Loucy (cell line): ENCODE measurements at regions not wholly inside any gene's neighbourhood (a gene's known extent, or its start where the extent isn't known, plus 50 kb on each side); places are given as distances from the start of the nearest gene placed in this dataset.

Experiments used
- H2AFZ ChIP-seq: fragments of 200-600 bp; sonication (generic); 2 replicates; pipeline ENCODE4 v1.6.0; 2016; ENCODE audit warnings: antibody characterized with exemption, mild to moderate bottlenecking, low read length, moderate library complexity
- H3F3A ChIP-seq: fragments of 200-600 bp; 2 replicates; pipeline ENCODE4 v1.6.0; 2016; ENCODE audit warnings: antibody characterized with exemption, low read depth, mild to moderate bottlenecking
- H3K27me3 ChIP-seq: fragments of 200-600 bp; sonication (generic); 2 replicates; pipeline ENCODE4 v1.6.1; 2014; ENCODE audit warnings: low read length, mild to moderate bottlenecking; ENCODE audit not compliant: insufficient read depth, poor library complexity, severe bottlenecking
- H3K36me3 ChIP-seq: fragments of 200-600 bp; sonication (generic); 2 replicates; pipeline ENCODE4 v1.6.1; 2016; ENCODE audit warnings: low read length; ENCODE audit not compliant: insufficient read depth
- H3K4me1 ChIP-seq: fragments of 200-600 bp; sonication (generic); 2 replicates; pipeline ENCODE4 v1.5.1; 2014; ENCODE audit warnings: low read length, mild to moderate bottlenecking; ENCODE audit not compliant: insufficient read depth, poor library complexity, severe bottlenecking
- H3K4me2 ChIP-seq: fragments of 200-600 bp; sonication (generic); 2 replicates; pipeline ENCODE4 v1.6.0; 2014; ENCODE audit warnings: antibody characterized with exemption, low read length, low read depth, mild to moderate bottlenecking; ENCODE audit not compliant: poor library complexity, severe bottlenecking
- H3K4me3 ChIP-seq: fragments of 200-600 bp; sonication (generic); 2 replicates; pipeline ENCODE4 v1.5.1; 2014; ENCODE audit warnings: low read length, mild to moderate bottlenecking, mixed read lengths; ENCODE audit not compliant: poor library complexity, severe bottlenecking
- H3K79me2 ChIP-seq: fragments of 200-600 bp; sonication (generic); 2 replicates; pipeline ENCODE4 v1.6.1; 2014; ENCODE audit warnings: low read length; ENCODE audit not compliant: insufficient read depth
- H3K9ac ChIP-seq: fragments of 200-600 bp; sonication (generic); 2 replicates; pipeline ENCODE4 v1.6.0; 2014; ENCODE audit warnings: mild to moderate bottlenecking, low read depth, low read length, moderate library complexity; ENCODE audit not compliant: poor library complexity, severe bottlenecking
- H3K9me2 ChIP-seq: fragments of 200-600 bp; sonication (generic); replicated peaks from 2 replicates; pipeline ENCODE4 v1.6.1; 2016; ENCODE audit warnings: low read depth, low read length, mixed read lengths
- H3K9me3 ChIP-seq: fragments of 200-600 bp; sonication (generic); 2 replicates; pipeline ENCODE4 v1.6.1; 2014; ENCODE audit warnings: mild to moderate bottlenecking, antibody characterized with exemption, low read length, low read depth; ENCODE audit not compliant: insufficient read depth
- H4K20me1 ChIP-seq: fragments of 200-600 bp; sonication (generic); 2 replicates; pipeline ENCODE4 v1.6.0; 2014; ENCODE audit warnings: antibody characterized with exemption, low read length, mild to moderate bottlenecking; ENCODE audit not compliant: insufficient read depth, poor library complexity, severe bottlenecking
- EZH2phosphoT487 ChIP-seq: fragments of 200-600 bp; IDR thresholded peaks from 2 replicates; pipeline ENCODE4 v1.6.1; 2018; ENCODE audit warnings: antibody characterized with exemption, mild to moderate bottlenecking, moderate library complexity, borderline replicate concordance
- TF ChIP-seq, protein P1 (sequence below): fragments of 200-600 bp; sonication (generic); conservative IDR thresholded peaks from 2 replicates; pipeline ENCODE4 v1.5.1; 2014; ENCODE audit warnings: mild to moderate bottlenecking, antibody characterized with exemption, low read length

- no peaks in the 10 kb centered on the region for H3K36me3 ChIP-seq
- no peak overlapping the region for H2AFZ ChIP-seq
- TF ChIP-seq, protein P1, sequence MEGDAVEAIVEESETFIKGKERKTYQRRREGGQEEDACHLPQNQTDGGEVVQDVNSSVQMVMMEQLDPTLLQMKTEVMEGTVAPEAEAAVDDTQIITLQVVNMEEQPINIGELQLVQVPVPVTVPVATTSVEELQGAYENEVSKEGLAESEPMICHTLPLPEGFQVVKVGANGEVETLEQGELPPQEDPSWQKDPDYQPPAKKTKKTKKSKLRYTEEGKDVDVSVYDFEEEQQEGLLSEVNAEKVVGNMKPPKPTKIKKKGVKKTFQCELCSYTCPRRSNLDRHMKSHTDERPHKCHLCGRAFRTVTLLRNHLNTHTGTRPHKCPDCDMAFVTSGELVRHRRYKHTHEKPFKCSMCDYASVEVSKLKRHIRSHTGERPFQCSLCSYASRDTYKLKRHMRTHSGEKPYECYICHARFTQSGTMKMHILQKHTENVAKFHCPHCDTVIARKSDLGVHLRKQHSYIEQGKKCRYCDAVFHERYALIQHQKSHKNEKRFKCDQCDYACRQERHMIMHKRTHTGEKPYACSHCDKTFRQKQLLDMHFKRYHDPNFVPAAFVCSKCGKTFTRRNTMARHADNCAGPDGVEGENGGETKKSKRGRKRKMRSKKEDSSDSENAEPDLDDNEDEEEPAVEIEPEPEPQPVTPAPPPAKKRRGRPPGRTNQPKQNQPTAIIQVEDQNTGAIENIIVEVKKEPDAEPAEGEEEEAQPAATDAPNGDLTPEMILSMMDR: no peak
- TF ChIP-seq EZH2phosphoT487: no peak
- no peak overlapping the region for H3K4me2 ChIP-seq
- H3K9me2 ChIP-seq: no peaks in the 10 kb centered on the region
- no peaks in the 10 kb centered on the region for H4K20me1 ChIP-seq
- no peaks in the 10 kb centered on the region for H3K4me1 ChIP-seq
- H3K79me2 ChIP-seq: no peaks in the 10 kb centered on the region
- no peaks in the 10 kb centered on the region for H3K9me3 ChIP-seq
- no peaks in the 10 kb centered on the region for H3K27me3 ChIP-seq
- no peaks in the 10 kb centered on the region for H3F3A ChIP-seq
- H3K9ac ChIP-seq: no peak overlapping the region
- no peak overlapping the region for H3K4me3 ChIP-seq
Measured at GRCh38 chr1:117803318-117803717, 126.1 kb downstream of the GDAP2 start.

GRCh38 chr1:117809764-117810163 is 119.7 kb downstream of the GDAP2 start:
- no peaks in the 10 kb centered on the region for H4K20me1 ChIP-seq
- no peak overlapping the region for H3K4me2 ChIP-seq
- TF ChIP-seq EZH2phosphoT487: no peak
- TF ChIP-seq, protein P1: no peak
- H3K9me3 ChIP-seq: no peaks in the 10 kb centered on the region
- no peaks in the 10 kb centered on the region for H3F3A ChIP-seq
- no peaks in the 10 kb centered on the region for H3K27me3 ChIP-seq
- no peaks in the 10 kb centered on the region for H3K36me3 ChIP-seq
- no peaks in the 10 kb centered on the region for H3K9me2 ChIP-seq
- H3K9ac ChIP-seq: peak overlapping the region; percentile 26
- H3K79me2 ChIP-seq: no peaks in the 10 kb centered on the region
- peak overlapping the region; percentile 44 for H2AFZ ChIP-seq
- H3K4me1 ChIP-seq: peaks cover 16% of the 10 kb centered on the region
- no peak overlapping the region for H3K4me3 ChIP-seq

GRCh38 chr1:117810553-117810952 is 118.9 kb downstream of the GDAP2 start:
- Histone ChIP-seq H3K4me1 (peaks cover 16% of the 10 kb centered on the region), H3K9me3 (no peaks in the 10 kb centered on the region), H4K20me1 (no peaks in the 10 kb centered on the region), H3K4me3 (no peak overlapping the region), H3K4me2 (peak overlapping the region; percentile 41), H3K9me2 (no peaks in the 10 kb centered on the region), H2AFZ (peak overlapping the region; percentile 44), H3K9ac (peak overlapping the region; percentile 26), H3K27me3 (no peaks in the 10 kb centered on the region), H3K36me3 (no peaks in the 10 kb centered on the region), H3K79me2 (no peaks in the 10 kb centered on the region), H3F3A (no peaks in the 10 kb centered on the region)
- no peak for TF ChIP-seq EZH2phosphoT487
- TF ChIP-seq, protein P1: peak; percentile 49
